ENCODE measurements at regions not wholly inside any gene's neighbourhood (a gene's known extent, or its start where the extent isn't known, plus 50 kb on each side); places are given as distances from the start of the nearest gene placed in this dataset.

- DNase-seq (ENCODE audit: low spot score) = peak; percentile 19
These were observed 49.6 kb upstream of the KIF2A start for GRCh38 chr5:62256161-62257019.

Data from A172 (cell line).